B cell (primary cell): ENCODE measurements at regions not wholly inside any gene's neighbourhood (a gene's known extent, or its start where the extent isn't known, plus 50 kb on each side); places are given as distances from the start of the nearest gene placed in this dataset.

ENCODE experiments used
- ATAC-seq: fragments of 200-7000 bp; cut with Tn5 transposase; one replicate; pipeline ENCODE4 v1.10.0; 2021; ENCODE audit warnings: low read depth, mild to moderate bottlenecking, moderate number of reproducible peaks, moderate library complexity
- CTCF ChIA-PET: fragments of 350-600 bp; sonication (Branson Sonifier 250); formaldehyde crosslinking; loops from one replicate; lab custom pipeline; 2021; ENCODE audit warnings: antibody characterized with exemption, inconsistent platforms; lab: Charles Lee
- POLR2A ChIA-PET: fragments of 350-600 bp; sonication (Branson Sonifier 250); formaldehyde crosslinking; loops from one replicate; lab custom pipeline; 2021; ENCODE audit warnings: antibody characterized with exemption; lab: Charles Lee
- DNase-seq: peaks from one replicate; pipeline ENCODE4 v3.0.0; 2013
- H2AFZ ChIP-seq: 2 replicates; pipeline ENCODE4 v1.6.1; 2012; ENCODE audit warnings: mild to moderate bottlenecking, low read depth, low read length; ENCODE audit not compliant: insufficient read depth, poor library complexity, severe bottlenecking
- H3K27ac ChIP-seq, 2 donors: 1 replicate in 1 of 2; 2 replicates in 1 of 2; pipeline ENCODE4 v1.5.1; 2012 to 2013; ENCODE audit warnings: low read length in 2 of 2, mild to moderate bottlenecking in 2 of 2, moderate library complexity in 1 of 2
- H3K27me3 ChIP-seq, 4 experiments: fragments of 200-600 bp in 1 of 4; sonication (generic) in 1 of 4; replicated peaks in 1 of 4; 1 replicate in 2 of 4; 2 replicates in 2 of 4; pipeline versions ENCODE4 v1.6.1 to v1.7.0; 2013 to 2016; ENCODE audit warnings: low read length in 3 of 4, mild to moderate bottlenecking in 2 of 4, mixed read lengths in 1 of 4, moderate library complexity in 1 of 4; ENCODE audit not compliant: insufficient read depth in 4 of 4, control insufficient read depth in 3 of 4; ENCODE audit errors: control extremely low read depth in 1 of 4
- H3K36me3 ChIP-seq, 2 experiments: replicated peaks in 1 of 2; 1 replicate in 1 of 2; 2 replicates in 1 of 2; pipeline versions ENCODE4 v1.6.1 to v1.7.1; 2013; ENCODE audit warnings: low read length in 1 of 2; ENCODE audit not compliant: insufficient read depth in 2 of 2, control insufficient read depth in 1 of 2; ENCODE audit errors: control extremely low read depth in 1 of 2, extremely low read depth in 1 of 2
- H3K4me1 ChIP-seq, 2 donors: fragments of 200-600 bp in 1 of 2; sonication (generic) in 1 of 2; 1 replicate in 1 of 2; 2 replicates in 1 of 2; pipeline versions ENCODE4 v1.5.1 to v1.6.1; 2013 to 2017; ENCODE audit warnings: low read length in 2 of 2; ENCODE audit not compliant: control insufficient read depth in 2 of 2, insufficient read depth in 2 of 2
- H3K4me2 ChIP-seq: replicated peaks from 2 replicates; pipeline ENCODE3; 2012; ENCODE audit warnings: mild to moderate bottlenecking, low read depth, low read length; ENCODE audit not compliant: poor library complexity, severe bottlenecking
- H3K4me3 ChIP-seq, 5 experiments: fragments of 200-600 bp in 1 of 5; sonication (generic) in 1 of 5; 1 replicate in 3 of 5; 2 replicates in 2 of 5; pipeline versions ENCODE4 v1.5.1 to v1.7.0; 2011 to 2016; ENCODE audit warnings: low read length in 4 of 5, mild to moderate bottlenecking in 4 of 5, low read depth in 2 of 5, control low read depth in 1 of 5, moderate library complexity in 1 of 5; ENCODE audit not compliant: insufficient read depth in 1 of 5; ENCODE audit errors: control extremely low read depth in 1 of 5, extremely low read depth in 1 of 5
- H3K79me2 ChIP-seq: fragments of 200-600 bp; sonication (generic); one replicate; pipeline ENCODE4 v1.6.0; 2016; ENCODE audit warnings: low read length; ENCODE audit not compliant: control insufficient read depth, insufficient read depth
- H3K9ac ChIP-seq: fragments of 200-600 bp; sonication (generic); 2 replicates; pipeline ENCODE4 v1.6.1; 2017; ENCODE audit warnings: mild to moderate bottlenecking, low read length, moderate library complexity
- H3K9me3 ChIP-seq, 3 donors: one replicate each; pipeline versions ENCODE4 v1.6.1 to v1.7.1; 2013; ENCODE audit warnings: low read length in 2 of 3; ENCODE audit not compliant: control insufficient read depth in 2 of 3, insufficient read depth in 1 of 3; ENCODE audit errors: control extremely low read depth in 1 of 3
- H4K20me1 ChIP-seq: 2 replicates; pipeline ENCODE4 v1.6.0; 2012; ENCODE audit warnings: mild to moderate bottlenecking, low read length; ENCODE audit not compliant: insufficient read depth, control insufficient read depth, poor library complexity, severe bottlenecking
- H3K27ac Mint-ChIP-seq: one replicate; pipeline ENCODE4 v1.8.0; 2021; ENCODE audit warnings: mixed read lengths
- H3K27me3 Mint-ChIP-seq: one replicate; pipeline ENCODE4 v1.8.0; 2021; ENCODE audit warnings: mixed read lengths
- H3K4me1 Mint-ChIP-seq: one replicate; pipeline ENCODE4 v1.8.0; 2021; ENCODE audit warnings: mixed read lengths
- H3K4me3 Mint-ChIP-seq: one replicate; pipeline ENCODE4 v1.8.0; 2021; ENCODE audit warnings: mixed read lengths
- H3K9me3 Mint-ChIP-seq: one replicate; pipeline ENCODE4 v1.8.0; 2022; ENCODE audit warnings: mixed read lengths; ENCODE audit not compliant: insufficient read depth
- EZH2 ChIP-seq: IDR thresholded peaks from 2 replicates; pipeline ENCODE4 v1.6.1; 2012; ENCODE audit warnings: borderline replicate concordance, low read depth, mild to moderate bottlenecking, moderate library complexity, low read length; ENCODE audit not compliant: insufficient read depth, poor library complexity, severe bottlenecking
- WGBS: methylation state at CpG from one replicate; pipeline ENCODE4 v1.1.5; 2013; ENCODE audit warnings: missing lambda C conversion rate; ENCODE audit not compliant: insufficient coverage; 5-methylcytosine and 5-hydroxymethylcytosine counted together
- intact Hi-C: fragments of 100-400 bp; cut with micrococcal nuclease; formaldehyde crosslinking; loops from one replicate; pipeline ENCODE4 v1.10.0; 2022
- TF ChIP-seq, protein P1 (sequence below): fragments of 200-600 bp; IDR thresholded peaks from one replicate; pipeline ENCODE4 v1.8.0; 2022; ENCODE audit warnings: antibody characterized with exemption, mild to moderate bottlenecking

DNA sequence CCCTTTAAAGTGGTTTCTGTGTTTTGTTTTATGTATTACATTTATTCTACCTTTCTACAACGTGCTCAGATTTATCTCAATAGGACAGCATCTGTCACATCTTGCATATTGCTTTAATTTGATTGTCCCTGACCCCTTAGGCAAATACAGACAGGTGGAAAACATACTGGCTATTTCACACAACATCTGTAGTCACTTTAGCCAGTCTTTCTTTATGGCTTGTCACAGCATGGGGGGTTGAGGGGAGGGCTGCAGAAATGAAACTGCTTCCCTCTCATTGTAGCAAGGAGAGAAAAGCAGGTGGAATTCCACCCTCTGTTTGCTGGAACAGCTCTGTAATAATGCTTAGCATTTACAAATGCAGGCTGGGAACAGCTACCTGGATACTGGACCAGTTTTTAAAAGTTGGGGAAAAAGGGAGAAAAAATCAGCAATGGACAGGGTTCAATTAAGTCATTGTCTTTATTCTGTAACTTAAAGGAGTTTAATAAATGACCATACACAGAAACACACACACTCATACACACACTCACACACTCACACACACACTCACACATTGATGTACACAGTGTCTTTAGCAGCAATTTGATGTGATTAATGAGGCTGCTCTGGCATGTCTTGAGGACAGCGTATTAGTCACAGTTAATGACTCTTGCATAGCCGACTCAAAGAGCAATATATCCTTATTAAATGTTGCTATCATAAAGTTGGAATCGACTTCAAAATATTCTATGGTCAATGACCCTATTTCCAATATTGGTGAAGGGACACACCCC lies 283.7 kb upstream of the GBE1 start:
- no peak overlapping the region for H3K9ac ChIP-seq
- H4K20me1 ChIP-seq = no peaks in the 10 kb centered on the region
- H3K36me3 ChIP-seq = no peaks in the 10 kb centered on the region
- ChIA-PET POLR2A (no interaction called here), CTCF (no interaction called here)
- H3K9me3 Mint-ChIP-seq = no peaks in the 10 kb centered on the region
- no peak overlapping the region for H3K27ac Mint-ChIP-seq
- no peaks in the 10 kb centered on the region for H3K9me3 ChIP-seq
- ATAC-seq (no peak), DNase-seq (no peak)
- no peaks in the 10 kb centered on the region for H3K79me2 ChIP-seq
- H3K4me1 Mint-ChIP-seq = no peaks in the 10 kb centered on the region
- H3K4me2 ChIP-seq = no peak overlapping the region
- TF ChIP-seq EZH2 = no peak
- TF ChIP-seq, protein P1, sequence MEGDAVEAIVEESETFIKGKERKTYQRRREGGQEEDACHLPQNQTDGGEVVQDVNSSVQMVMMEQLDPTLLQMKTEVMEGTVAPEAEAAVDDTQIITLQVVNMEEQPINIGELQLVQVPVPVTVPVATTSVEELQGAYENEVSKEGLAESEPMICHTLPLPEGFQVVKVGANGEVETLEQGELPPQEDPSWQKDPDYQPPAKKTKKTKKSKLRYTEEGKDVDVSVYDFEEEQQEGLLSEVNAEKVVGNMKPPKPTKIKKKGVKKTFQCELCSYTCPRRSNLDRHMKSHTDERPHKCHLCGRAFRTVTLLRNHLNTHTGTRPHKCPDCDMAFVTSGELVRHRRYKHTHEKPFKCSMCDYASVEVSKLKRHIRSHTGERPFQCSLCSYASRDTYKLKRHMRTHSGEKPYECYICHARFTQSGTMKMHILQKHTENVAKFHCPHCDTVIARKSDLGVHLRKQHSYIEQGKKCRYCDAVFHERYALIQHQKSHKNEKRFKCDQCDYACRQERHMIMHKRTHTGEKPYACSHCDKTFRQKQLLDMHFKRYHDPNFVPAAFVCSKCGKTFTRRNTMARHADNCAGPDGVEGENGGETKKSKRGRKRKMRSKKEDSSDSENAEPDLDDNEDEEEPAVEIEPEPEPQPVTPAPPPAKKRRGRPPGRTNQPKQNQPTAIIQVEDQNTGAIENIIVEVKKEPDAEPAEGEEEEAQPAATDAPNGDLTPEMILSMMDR = no peak
- no peaks in the 10 kb centered on the region for H3K4me1 ChIP-seq
- no peaks in the 10 kb centered on the region for H3K27me3 ChIP-seq
- no peak overlapping the region for H3K4me3 Mint-ChIP-seq
- no peak overlapping the region for H2AFZ ChIP-seq
- H3K4me3 ChIP-seq = no peak overlapping the region
- no peaks in the 10 kb centered on the region for H3K27me3 Mint-ChIP-seq
- no peak overlapping the region for H3K27ac ChIP-seq
- intact Hi-C loops = no loop called here
- no CpG with 5 or more reads among the region's 4 CpGs for WGBS

DNA sequence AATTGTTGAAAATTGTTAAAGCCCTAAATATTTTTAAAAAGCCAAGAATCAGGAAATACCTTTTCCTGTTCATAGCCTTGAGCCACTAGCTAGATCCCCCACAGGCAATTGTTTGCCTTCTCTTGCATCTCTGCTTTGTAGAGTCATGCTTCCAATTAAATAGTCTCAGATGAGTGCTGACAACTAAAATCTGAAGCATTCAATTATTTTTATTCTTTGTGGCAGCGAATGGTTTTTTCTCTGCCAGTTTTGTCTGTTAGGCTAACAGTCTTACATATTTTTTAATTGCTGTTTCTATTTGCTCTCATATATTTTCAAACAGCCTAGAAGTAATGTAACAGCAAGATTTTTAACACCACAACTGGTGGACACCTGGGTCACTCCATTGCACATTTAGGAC lies 277.1 kb upstream of the GBE1 start:
- ChIA-PET CTCF (no interaction called here), POLR2A (no interaction called here)
- no peak for TF ChIP-seq EZH2
- TF ChIP-seq, protein P1 = no peak
- Histone ChIP-seq H3K4me1 (no peaks in the 10 kb centered on the region), H3K79me2 (no peaks in the 10 kb centered on the region), H3K27me3 (no peaks in the 10 kb centered on the region), H3K4me3 (no peak overlapping the region), H3K36me3 (no peaks in the 10 kb centered on the region), H3K27ac (no peak overlapping the region), H2AFZ (no peak overlapping the region), H3K9ac (no peak overlapping the region), H3K9me3 (no peaks in the 10 kb centered on the region), H3K4me2 (no peak overlapping the region), H4K20me1 (no peaks in the 10 kb centered on the region)
- Mint-ChIP-seq H3K9me3 (no peaks in the 10 kb centered on the region), H3K4me3 (no peak overlapping the region), H3K27ac (no peak overlapping the region), H3K4me1 (no peaks in the 10 kb centered on the region), H3K27me3 (no peaks in the 10 kb centered on the region)
- intact Hi-C loops = no loop called here
- no CpG with 5 or more reads among the region's 1 CpG for WGBS
- DNase-seq (no peak), ATAC-seq (no peak)
